ENCODE measurements at regions not wholly inside any gene's neighbourhood (a gene's known extent, or its start where the extent isn't known, plus 50 kb on each side); places are given as distances from the start of the nearest gene placed in this dataset.
A peak's percentile ranks its signal among the peaks of the same experiment; 100 is the strongest.
"Not testable (repeated sequence)": the region's sequence is repeated elsewhere in the genome, so short reads cannot be mapped to it uniquely, and the experiment has no call there.

DNA sequence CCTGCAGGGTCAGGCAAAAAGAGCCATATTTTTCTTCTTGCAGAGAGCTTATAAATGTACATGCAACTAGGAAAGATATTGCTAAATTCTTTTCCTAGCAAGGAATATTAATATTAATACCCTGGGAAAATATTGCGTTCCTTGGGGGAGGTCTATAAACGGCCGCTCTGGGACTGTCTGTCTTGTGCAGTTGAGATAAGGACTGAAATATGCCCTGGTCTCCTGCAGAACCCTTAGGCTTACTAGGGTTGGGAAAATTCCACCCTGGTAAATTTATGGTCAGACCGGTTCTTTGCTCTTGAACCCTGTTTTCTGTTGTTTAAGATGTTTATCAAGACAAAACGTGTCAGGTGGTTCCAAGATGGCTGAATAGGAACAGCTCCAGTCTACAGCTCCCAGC, 121.3 kb upstream of the CARMIL1 start:
- H3K9ac ChIP-seq (ENCODE audit: insufficient read depth in 1 of 2, low read length in 2 of 2): no peak overlapping the region
- H3K36me3 ChIP-seq (ENCODE audit: control insufficient read depth in 4 of 4, insufficient read depth in 4 of 4, low read length in 4 of 4): no peaks in the 10 kb centered on the region
- no peak for DNase-seq
- peaks cover 0 to 8% (median 2%) of the 10 kb centered on the region in 4 donors for H3K9me3 ChIP-seq (ENCODE audit: control insufficient read depth in 4 of 4, insufficient read depth in 3 of 4, low read length in 3 of 4)
- no peak for ATAC-seq (ENCODE audit: insufficient read depth, low FRiP score)
- H3K27ac ChIP-seq (ENCODE audit: low read depth in 1 of 2, low read length in 1 of 2): no peak overlapping the region
- WGBS, 2 donors: 95 to 97% methylated on average over 5 of the region's 5 CpGs
- peaks cover 0 to 3% (median 0%) of the 10 kb centered on the region in 5 donors for H3K4me1 ChIP-seq (ENCODE audit: control insufficient read depth in 5 of 5, insufficient read depth in 5 of 5, low read length in 5 of 5)
- no peak for TF ChIP-seq CTCF (IDR thresholded peaks at IDR 0.05; ENCODE audit: control extremely low read depth, extremely low read depth)
- no peaks in the 10 kb centered on the region for H3K27me3 ChIP-seq (ENCODE audit: control insufficient read depth in 3 of 3, insufficient read depth in 3 of 3, low read length in 2 of 3)
- H3K4me3 ChIP-seq: no peak overlapping the region

- not testable (repeated sequence) for H3K27ac ChIP-seq (ENCODE audit: low read depth in 1 of 2, low read length in 1 of 2); ATAC-seq (ENCODE audit: insufficient read depth, low FRiP score); DNase-seq; H3K9me3 ChIP-seq (ENCODE audit: control insufficient read depth in 4 of 4, insufficient read depth in 3 of 4, low read length in 3 of 4); H3K9ac ChIP-seq (ENCODE audit: insufficient read depth in 1 of 2, low read length in 2 of 2); H3K27me3 ChIP-seq (ENCODE audit: control insufficient read depth in 3 of 3, insufficient read depth in 3 of 3, low read length in 2 of 3); H3K4me3 ChIP-seq; H3K36me3 ChIP-seq (ENCODE audit: control insufficient read depth in 4 of 4, insufficient read depth in 4 of 4, low read length in 4 of 4); H3K4me1 ChIP-seq (ENCODE audit: control insufficient read depth in 5 of 5, insufficient read depth in 5 of 5, low read length in 5 of 5)
Measured at GRCh38 chr6:25160134-25160533, 119.0 kb upstream of the CARMIL1 start.

GRCh38 chr6:25165177-25165576, 114.0 kb upstream of the CARMIL1 start:
- Histone ChIP-seq H3K36me3 (ENCODE audit: control insufficient read depth in 4 of 4, insufficient read depth in 4 of 4, low read length in 4 of 4) (no peaks in the 10 kb centered on the region), H3K9ac (ENCODE audit: insufficient read depth in 1 of 2, low read length in 2 of 2) (no peak overlapping the region), H3K9me3 (ENCODE audit: control insufficient read depth in 4 of 4, insufficient read depth in 3 of 4, low read length in 3 of 4) (no peaks in the 10 kb centered on the region), H3K27ac (ENCODE audit: low read depth in 1 of 2, low read length in 1 of 2) (no peak overlapping the region), H3K27me3 (ENCODE audit: control insufficient read depth in 3 of 3, insufficient read depth in 3 of 3, low read length in 2 of 3) (peaks cover 0 to 2% (median 0%) of the 10 kb centered on the region in 3 donors), H3K4me3 (no peak overlapping the region), H3K4me1 (ENCODE audit: control insufficient read depth in 5 of 5, insufficient read depth in 5 of 5, low read length in 5 of 5) (peaks cover 0 to 4% (median 0%) of the 10 kb centered on the region in 5 donors)
- TF ChIP-seq CTCF (IDR thresholded peaks at IDR 0.05; ENCODE audit: control extremely low read depth, extremely low read depth): no peak
- DNase-seq: peak in 2 of 3 donors; percentile 7 to 38
- ATAC-seq (ENCODE audit: insufficient read depth, low FRiP score): no peak
- WGBS, 2 donors: 53 to 59% methylated on average over 7 of the region's 7 CpGs

- Histone ChIP-seq H3K9ac (ENCODE audit: insufficient read depth in 1 of 2, low read length in 2 of 2) (peak overlapping the region; percentile 66 to 67), H3K4me1 (ENCODE audit: control insufficient read depth in 5 of 5, insufficient read depth in 5 of 5, low read length in 5 of 5) (peaks cover 0 to 4% (median 0%) of the 10 kb centered on the region in 5 donors), H3K36me3 (ENCODE audit: control insufficient read depth in 4 of 4, insufficient read depth in 4 of 4, low read length in 4 of 4) (no peaks in the 10 kb centered on the region), H3K4me3 (peak overlapping the region; percentile 47), H3K27me3 (ENCODE audit: control insufficient read depth in 3 of 3, insufficient read depth in 3 of 3, low read length in 2 of 3) (peaks cover 0 to 2% (median 0%) of the 10 kb centered on the region in 3 donors), H3K27ac (ENCODE audit: low read depth in 1 of 2, low read length in 1 of 2) (peak overlapping the region in 1 of 2 donors; percentile 50), H3K9me3 (ENCODE audit: control insufficient read depth in 4 of 4, insufficient read depth in 3 of 4, low read length in 3 of 4) (no peaks in the 10 kb centered on the region)
- no peak for ATAC-seq (ENCODE audit: insufficient read depth, low FRiP score)
- peak in 1 of 3 donors; percentile 7 for DNase-seq
- TF ChIP-seq CTCF (IDR thresholded peaks at IDR 0.05; ENCODE audit: control extremely low read depth, extremely low read depth): no peak
- 36 to 43% methylated on average over 1 of the region's 1 CpG for WGBS, 2 donors
Measured at GRCh38 chr6:25165800-25166199, 113.4 kb upstream of the CARMIL1 start.

Measured in lung (tissue), 11 donors.